Left ventricle myocardium inferior (tissue), 1 donor: ENCODE measurements at regions not wholly inside any gene's neighbourhood (a gene's known extent, or its start where the extent isn't known, plus 50 kb on each side); places are given as distances from the start of the nearest gene placed in this dataset.

ENCODE experiments used
- DNase-seq: peaks from one replicate; pipeline ENCODE4 v3.0.0-alpha.2; 2020
- H3K27ac ChIP-seq: fragments of 200-600 bp; replicated peaks from 2 replicates; pipeline ENCODE4 v1.8.0; 2021
- H3K27me3 ChIP-seq: fragments of 200-600 bp; 2 replicates; pipeline ENCODE4 v1.8.0; 2021; ENCODE audit warnings: low read depth
- H3K36me3 ChIP-seq: fragments of 200-600 bp; 2 replicates; pipeline ENCODE4 v1.8.0; 2021
- H3K4me1 ChIP-seq: fragments of 200-600 bp; 2 replicates; pipeline ENCODE4 v1.8.0; 2021
- H3K4me3 ChIP-seq: fragments of 200-600 bp; 2 replicates; pipeline ENCODE4 v1.8.0; 2021; ENCODE audit warnings: mild to moderate bottlenecking, moderate library complexity
- H3K9me3 ChIP-seq: fragments of 200-600 bp; replicated peaks from 2 replicates; pipeline ENCODE4 v1.8.0; 2021
- intact Hi-C: fragments of 100-400 bp; cut with micrococcal nuclease; formaldehyde crosslinking; loops from one replicate; pipeline ENCODE4 v1.11.0; 2022
- TF ChIP-seq, protein P1 (sequence below): fragments of 200-600 bp; IDR thresholded peaks from 2 replicates; pipeline ENCODE4 v1.8.0; 2021; ENCODE audit warnings: antibody characterized with exemption, mild to moderate bottlenecking, borderline replicate concordance
- donor health status: DM: no; HTN: yes; CAD: no; lungs with severe emphysema.

DNA sequence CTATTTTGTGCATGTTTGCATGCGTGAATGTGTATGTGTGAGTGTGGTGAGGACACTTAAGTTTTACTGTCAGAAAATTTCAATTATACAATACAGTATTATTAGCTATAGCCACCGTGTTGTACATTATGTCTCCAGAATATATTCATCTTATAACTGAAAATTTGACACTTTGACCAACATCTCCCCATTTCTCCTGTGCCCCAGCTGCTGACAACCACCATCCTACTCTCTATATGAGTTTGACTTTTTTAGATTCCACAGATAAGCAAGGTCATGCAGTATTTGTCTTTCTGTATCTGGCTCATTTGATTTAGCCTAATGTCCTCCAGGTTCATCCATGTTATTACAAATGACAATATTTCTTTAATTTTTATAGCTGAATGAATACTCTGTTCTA, 195.0 kb downstream of the GPR37 start:
- Histone ChIP-seq H3K4me1 (no peaks in the 10 kb centered on the region), H3K27ac (no peak overlapping the region), H3K9me3 (no peaks in the 10 kb centered on the region), H3K36me3 (no peaks in the 10 kb centered on the region), H3K27me3 (no peaks in the 10 kb centered on the region), H3K4me3 (no peak overlapping the region)
- no peak for DNase-seq
- TF ChIP-seq, protein P1, sequence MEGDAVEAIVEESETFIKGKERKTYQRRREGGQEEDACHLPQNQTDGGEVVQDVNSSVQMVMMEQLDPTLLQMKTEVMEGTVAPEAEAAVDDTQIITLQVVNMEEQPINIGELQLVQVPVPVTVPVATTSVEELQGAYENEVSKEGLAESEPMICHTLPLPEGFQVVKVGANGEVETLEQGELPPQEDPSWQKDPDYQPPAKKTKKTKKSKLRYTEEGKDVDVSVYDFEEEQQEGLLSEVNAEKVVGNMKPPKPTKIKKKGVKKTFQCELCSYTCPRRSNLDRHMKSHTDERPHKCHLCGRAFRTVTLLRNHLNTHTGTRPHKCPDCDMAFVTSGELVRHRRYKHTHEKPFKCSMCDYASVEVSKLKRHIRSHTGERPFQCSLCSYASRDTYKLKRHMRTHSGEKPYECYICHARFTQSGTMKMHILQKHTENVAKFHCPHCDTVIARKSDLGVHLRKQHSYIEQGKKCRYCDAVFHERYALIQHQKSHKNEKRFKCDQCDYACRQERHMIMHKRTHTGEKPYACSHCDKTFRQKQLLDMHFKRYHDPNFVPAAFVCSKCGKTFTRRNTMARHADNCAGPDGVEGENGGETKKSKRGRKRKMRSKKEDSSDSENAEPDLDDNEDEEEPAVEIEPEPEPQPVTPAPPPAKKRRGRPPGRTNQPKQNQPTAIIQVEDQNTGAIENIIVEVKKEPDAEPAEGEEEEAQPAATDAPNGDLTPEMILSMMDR = no peak
- intact Hi-C loops = no loop called here

DNA sequence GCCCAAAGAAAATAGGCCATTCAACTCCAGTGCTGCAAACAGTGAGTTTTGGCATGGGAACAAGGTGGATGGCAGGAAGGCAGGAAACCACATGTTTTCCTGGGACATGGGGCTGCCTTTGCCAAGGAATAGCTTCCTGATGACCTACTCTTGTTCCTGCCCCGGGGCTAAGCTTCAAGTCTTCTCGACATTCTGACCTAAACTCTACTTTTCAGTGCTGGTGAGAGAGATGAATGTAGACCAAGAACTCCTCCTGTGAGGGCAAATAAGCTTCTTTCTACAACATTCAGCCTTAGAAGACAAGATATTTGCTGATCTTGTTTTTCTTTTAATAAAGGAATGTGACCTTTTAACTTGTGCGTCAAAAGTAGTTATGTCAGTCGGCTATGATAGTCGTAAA, 199.0 kb downstream of the GPR37 start:
- Histone ChIP-seq H3K4me1 (no peaks in the 10 kb centered on the region), H3K9me3 (no peaks in the 10 kb centered on the region), H3K4me3 (no peak overlapping the region), H3K36me3 (no peaks in the 10 kb centered on the region), H3K27ac (no peak overlapping the region), H3K27me3 (no peaks in the 10 kb centered on the region)
- intact Hi-C loops = no loop called here
- TF ChIP-seq, protein P1 = no peak
- no peak for DNase-seq

- intact Hi-C loops = no loop called here
- no peak overlapping the region for H3K4me3 ChIP-seq
- no peaks in the 10 kb centered on the region for H3K27me3 ChIP-seq
- no peak overlapping the region for H3K27ac ChIP-seq
- H3K4me1 ChIP-seq = no peaks in the 10 kb centered on the region
- H3K9me3 ChIP-seq = no peaks in the 10 kb centered on the region
- TF ChIP-seq, protein P1 = no peak
- no peaks in the 10 kb centered on the region for H3K36me3 ChIP-seq
- DNase-seq = no peak
These were observed 208.0 kb downstream of the GPR37 start for GRCh38 chr7:124557587-124557986.

GRCh38 chr7:124557101-124557500, 208.5 kb downstream of the GPR37 start:
- Histone ChIP-seq H3K27me3 (no peaks in the 10 kb centered on the region), H3K4me1 (no peaks in the 10 kb centered on the region), H3K4me3 (no peak overlapping the region), H3K9me3 (no peaks in the 10 kb centered on the region), H3K36me3 (no peaks in the 10 kb centered on the region), H3K27ac (no peak overlapping the region)
- intact Hi-C loops = no loop called here
- TF ChIP-seq, protein P1 = no peak
- no peak for DNase-seq

DNA sequence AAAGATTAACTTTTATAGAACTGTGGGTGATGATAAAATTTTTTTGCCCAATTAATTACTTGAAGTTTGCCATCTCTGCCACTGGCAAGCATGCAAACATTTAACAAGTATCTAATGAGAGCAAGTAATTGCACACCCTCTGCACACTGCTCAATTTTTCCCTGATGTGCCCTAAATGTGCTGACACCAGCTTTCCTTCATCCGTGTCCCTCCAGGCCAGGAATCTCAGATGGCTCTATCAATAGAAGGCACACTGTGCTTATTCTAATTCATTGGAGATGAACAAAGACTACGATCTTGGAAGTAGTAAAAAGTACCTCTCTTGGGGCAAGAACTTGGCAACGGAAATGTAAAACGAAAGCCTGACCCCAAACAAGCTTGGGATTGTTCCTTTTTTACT, 212.1 kb downstream of the GPR37 start:
- TF ChIP-seq, protein P1 = no peak
- Histone ChIP-seq H3K27me3 (no peaks in the 10 kb centered on the region), H3K9me3 (no peaks in the 10 kb centered on the region), H3K27ac (no peak overlapping the region), H3K4me1 (no peaks in the 10 kb centered on the region), H3K4me3 (no peak overlapping the region), H3K36me3 (no peaks in the 10 kb centered on the region)
- intact Hi-C loops = no loop called here
- no peak for DNase-seq

DNA sequence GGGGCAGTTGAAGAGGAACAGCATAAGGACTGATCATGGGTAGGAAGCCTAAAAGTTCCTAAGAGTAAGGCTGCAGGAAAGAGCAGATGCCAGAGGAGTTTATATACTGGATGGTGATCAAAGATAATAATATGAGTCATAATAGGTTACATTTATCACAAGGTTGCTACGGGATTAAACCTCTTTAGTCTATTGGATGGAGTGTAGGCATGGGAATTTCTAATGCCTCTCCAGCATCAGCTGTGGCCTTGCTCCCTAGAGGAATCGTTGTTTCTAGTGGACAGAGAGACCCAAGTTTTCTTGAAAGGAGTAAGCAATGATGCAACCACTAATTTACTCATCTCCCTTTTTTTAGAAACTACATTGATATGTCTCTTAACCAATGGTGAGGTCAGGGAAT, 213.4 kb downstream of the GPR37 start:
- Histone ChIP-seq H3K9me3 (no peaks in the 10 kb centered on the region), H3K27ac (no peak overlapping the region), H3K4me3 (no peak overlapping the region), H3K4me1 (no peaks in the 10 kb centered on the region), H3K27me3 (no peaks in the 10 kb centered on the region), H3K36me3 (no peaks in the 10 kb centered on the region)
- no peak for DNase-seq
- intact Hi-C loops = no loop called here
- TF ChIP-seq, protein P1 = no peak
